ENCODE measurements at regions not wholly inside any gene's neighbourhood (a gene's known extent, or its start where the extent isn't known, plus 50 kb on each side); places are given as distances from the start of the nearest gene placed in this dataset.

DNA sequence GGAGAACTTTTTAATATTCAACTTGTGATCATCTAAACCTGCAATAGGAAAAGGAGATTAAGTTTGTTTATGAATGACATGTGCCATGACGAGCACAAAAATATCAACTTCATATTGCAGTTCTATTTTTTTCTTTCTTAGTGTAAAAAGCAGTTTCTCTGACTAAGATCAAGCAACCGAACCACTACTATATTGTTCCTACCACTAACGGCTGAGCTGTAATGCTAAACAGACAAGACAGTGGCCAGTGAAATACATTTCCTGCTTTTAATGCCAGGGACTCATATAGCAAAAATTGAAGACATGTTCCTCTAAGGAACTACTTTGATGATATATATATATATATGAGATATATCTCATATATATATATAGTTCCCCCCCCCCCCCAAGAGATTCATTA, 1705.6 kb upstream of the TMEFF2 start:
- no peaks in the 10 kb centered on the region for H3K9me3 ChIP-seq (ENCODE audit: control insufficient read depth in 2 of 3, insufficient read depth in 1 of 3, low read length in 3 of 3)
- H3K36me3 ChIP-seq (ENCODE audit: control insufficient read depth in 2 of 3, insufficient read depth in 3 of 3, low read length in 3 of 3): no peaks in the 10 kb centered on the region
- H3K27ac ChIP-seq (ENCODE audit: low read depth in 2 of 2, low read length in 2 of 2): no peak overlapping the region
- intact Hi-C loops (cut with DNase I): no loop called here
- no peaks in the 10 kb centered on the region for H3K4me1 ChIP-seq (ENCODE audit: control insufficient read depth in 2 of 3, insufficient read depth in 2 of 3, low read depth in 1 of 3, low read length in 3 of 3)
- no peak overlapping the region for H3K4me3 ChIP-seq (ENCODE audit: low read length in 3 of 3)
- no peak for FAIRE-seq
- no peaks in the 10 kb centered on the region for H3K27me3 ChIP-seq (ENCODE audit: control insufficient read depth, insufficient read depth, low read length)
- TF ChIP-seq, protein P1, sequence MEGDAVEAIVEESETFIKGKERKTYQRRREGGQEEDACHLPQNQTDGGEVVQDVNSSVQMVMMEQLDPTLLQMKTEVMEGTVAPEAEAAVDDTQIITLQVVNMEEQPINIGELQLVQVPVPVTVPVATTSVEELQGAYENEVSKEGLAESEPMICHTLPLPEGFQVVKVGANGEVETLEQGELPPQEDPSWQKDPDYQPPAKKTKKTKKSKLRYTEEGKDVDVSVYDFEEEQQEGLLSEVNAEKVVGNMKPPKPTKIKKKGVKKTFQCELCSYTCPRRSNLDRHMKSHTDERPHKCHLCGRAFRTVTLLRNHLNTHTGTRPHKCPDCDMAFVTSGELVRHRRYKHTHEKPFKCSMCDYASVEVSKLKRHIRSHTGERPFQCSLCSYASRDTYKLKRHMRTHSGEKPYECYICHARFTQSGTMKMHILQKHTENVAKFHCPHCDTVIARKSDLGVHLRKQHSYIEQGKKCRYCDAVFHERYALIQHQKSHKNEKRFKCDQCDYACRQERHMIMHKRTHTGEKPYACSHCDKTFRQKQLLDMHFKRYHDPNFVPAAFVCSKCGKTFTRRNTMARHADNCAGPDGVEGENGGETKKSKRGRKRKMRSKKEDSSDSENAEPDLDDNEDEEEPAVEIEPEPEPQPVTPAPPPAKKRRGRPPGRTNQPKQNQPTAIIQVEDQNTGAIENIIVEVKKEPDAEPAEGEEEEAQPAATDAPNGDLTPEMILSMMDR (IDR thresholded peaks at IDR 0.05; ENCODE audit: borderline replicate concordance, extremely low read depth, insufficient read depth): no peak
- DNase-seq: no peak
- no peak overlapping the region for H3K9ac ChIP-seq (ENCODE audit: low read length in 3 of 3)

DNA sequence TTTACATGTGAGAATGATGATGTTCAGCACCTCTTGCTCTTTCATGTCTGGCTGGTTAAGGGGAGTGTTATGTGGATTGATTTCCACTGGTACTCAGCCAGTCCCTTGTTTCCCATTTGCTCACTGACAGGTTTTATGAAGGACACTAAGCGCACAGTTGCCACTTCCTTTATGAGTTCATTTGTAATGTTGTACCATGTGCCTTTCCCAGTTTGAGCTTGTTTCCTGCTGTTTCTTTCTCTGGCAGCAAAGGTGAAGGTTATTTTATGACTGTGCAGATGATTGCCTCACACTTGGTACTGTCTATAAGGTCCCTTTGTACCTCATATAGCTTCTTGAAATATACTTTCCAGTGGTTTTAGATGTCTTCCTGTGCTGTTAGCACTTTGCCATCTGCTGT, 1700.5 kb upstream of the TMEFF2 start:
- Histone ChIP-seq H3K4me1 (ENCODE audit: control insufficient read depth in 2 of 3, insufficient read depth in 2 of 3, low read depth in 1 of 3, low read length in 3 of 3) (no peaks in the 10 kb centered on the region), H3K27ac (ENCODE audit: low read depth in 2 of 2, low read length in 2 of 2) (no peak overlapping the region), H3K27me3 (ENCODE audit: control insufficient read depth, insufficient read depth, low read length) (no peaks in the 10 kb centered on the region), H3K9me3 (ENCODE audit: control insufficient read depth in 2 of 3, insufficient read depth in 1 of 3, low read length in 3 of 3) (no peaks in the 10 kb centered on the region), H3K36me3 (ENCODE audit: control insufficient read depth in 2 of 3, insufficient read depth in 3 of 3, low read length in 3 of 3) (no peaks in the 10 kb centered on the region), H3K9ac (ENCODE audit: low read length in 3 of 3) (no peak overlapping the region), H3K4me3 (ENCODE audit: low read length in 3 of 3) (no peak overlapping the region)
- FAIRE-seq (no peak), DNase-seq (no peak)
- intact Hi-C loops (cut with DNase I): no loop called here
- TF ChIP-seq, protein P1 (IDR thresholded peaks at IDR 0.05; ENCODE audit: borderline replicate concordance, extremely low read depth, insufficient read depth): no peak

- TF ChIP-seq, protein P1 (IDR thresholded peaks at IDR 0.05; ENCODE audit: borderline replicate concordance, extremely low read depth, insufficient read depth): no peak
- Histone ChIP-seq H3K4me1 (ENCODE audit: control insufficient read depth in 2 of 3, insufficient read depth in 2 of 3, low read depth in 1 of 3, low read length in 3 of 3) (no peaks in the 10 kb centered on the region), H3K36me3 (ENCODE audit: control insufficient read depth in 2 of 3, insufficient read depth in 3 of 3, low read length in 3 of 3) (no peaks in the 10 kb centered on the region), H3K27ac (ENCODE audit: low read depth in 2 of 2, low read length in 2 of 2) (no peak overlapping the region), H3K9ac (ENCODE audit: low read length in 3 of 3) (no peak overlapping the region), H3K27me3 (ENCODE audit: control insufficient read depth, insufficient read depth, low read length) (no peaks in the 10 kb centered on the region), H3K9me3 (ENCODE audit: control insufficient read depth in 2 of 3, insufficient read depth in 1 of 3, low read length in 3 of 3) (no peaks in the 10 kb centered on the region), H3K4me3 (ENCODE audit: low read length in 3 of 3) (no peak overlapping the region)
- FAIRE-seq (no peak), DNase-seq (no peak)
- intact Hi-C loops (cut with DNase I): no loop called here
Observed at GRCh38 chr2:193894081-193894480, 1699.3 kb upstream of the TMEFF2 start.

DNA sequence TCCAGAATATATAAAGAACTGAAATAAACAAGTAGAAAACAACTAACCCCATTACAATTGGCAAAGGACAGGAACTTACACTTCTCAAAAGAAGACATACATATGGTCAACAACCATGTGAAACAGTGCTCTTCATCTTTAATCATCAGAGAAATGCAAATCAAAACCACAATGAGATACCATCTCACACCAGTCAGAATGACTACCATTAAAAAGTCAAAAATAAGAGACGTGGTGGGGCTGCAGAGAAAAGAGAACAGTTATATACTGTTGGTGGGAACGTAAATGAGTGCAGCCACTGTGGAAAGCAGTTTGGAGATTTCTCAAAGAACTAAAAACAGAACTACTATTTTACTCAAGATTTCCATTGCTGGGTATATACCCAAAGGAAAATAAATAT, 1696.3 kb upstream of the TMEFF2 start:
- Histone ChIP-seq H3K4me1 (ENCODE audit: control insufficient read depth in 2 of 3, insufficient read depth in 2 of 3, low read depth in 1 of 3, low read length in 3 of 3) (no peaks in the 10 kb centered on the region), H3K9me3 (ENCODE audit: control insufficient read depth in 2 of 3, insufficient read depth in 1 of 3, low read length in 3 of 3) (no peaks in the 10 kb centered on the region), H3K36me3 (ENCODE audit: control insufficient read depth in 2 of 3, insufficient read depth in 3 of 3, low read length in 3 of 3) (no peaks in the 10 kb centered on the region), H3K27me3 (ENCODE audit: control insufficient read depth, insufficient read depth, low read length) (no peaks in the 10 kb centered on the region), H3K27ac (ENCODE audit: low read depth in 2 of 2, low read length in 2 of 2) (no peak overlapping the region), H3K9ac (ENCODE audit: low read length in 3 of 3) (no peak overlapping the region), H3K4me3 (ENCODE audit: low read length in 3 of 3) (no peak overlapping the region)
- no peak for DNase-seq
- intact Hi-C loops (cut with DNase I): no loop called here
- TF ChIP-seq, protein P1 (IDR thresholded peaks at IDR 0.05; ENCODE audit: borderline replicate concordance, extremely low read depth, insufficient read depth): no peak
- no peak for FAIRE-seq
